PC-9 (cell line): ENCODE measurements at regions not wholly inside any gene's neighbourhood (a gene's known extent, or its start where the extent isn't known, plus 50 kb on each side); places are given as distances from the start of the nearest gene placed in this dataset.
"Not testable (repeated sequence)": the region's sequence is repeated elsewhere in the genome, so short reads cannot be mapped to it uniquely, and the experiment has no call there.

Experiments
- BruUV-seq: library from RNA; stranded (reverse); fragments of 400-500 nt; replicated peaks from 2 replicates; lab custom pipeline; 2021; lab: Mats Ljungman, UMichigan
- CTCF ChIA-PET: fragments of 300-600 bp; sonication (Branson Sonifier 250); formaldehyde crosslinking; loops from one replicate; lab custom pipeline; 2022; ENCODE audit warnings: antibody characterized with exemption; lab: Charles Lee
- POLR2A ChIA-PET: fragments of 300-600 bp; sonication (Branson Sonifier 250); formaldehyde crosslinking; loops from one replicate; lab custom pipeline; 2022; ENCODE audit warnings: antibody characterized with exemption; ENCODE audit not compliant: unreplicated experiment; lab: Charles Lee
- DNase-seq, 2 experiments: peaks; one replicate each; pipeline versions ENCODE4 v3.0.0 to v3.0.0-alpha.2; 2015 to 2022; ENCODE audit warnings: mixed read lengths in 1 of 2
- H2AFZ ChIP-seq: fragments of 200-600 bp; sonication (generic); 2 replicates; pipeline ENCODE4 v1.8.1; 2017; ENCODE audit warnings: antibody characterized with exemption
- H3F3A ChIP-seq: fragments of 200-600 bp; sonication (generic); 2 replicates; pipeline ENCODE4 v1.8.1; 2017; ENCODE audit warnings: antibody characterized with exemption, mild to moderate bottlenecking, low read depth; ENCODE audit not compliant: insufficient read depth
- H3K27ac ChIP-seq: fragments of 200-600 bp; sonication (generic); 2 replicates; pipeline ENCODE4 v1.6.1; 2016; ENCODE audit warnings: mixed run types
- H3K27me3 ChIP-seq: fragments of 200-600 bp; sonication (generic); 2 replicates; pipeline ENCODE4 v1.6.1; 2016; ENCODE audit warnings: low read depth, mixed run types; ENCODE audit not compliant: insufficient read depth
- H3K36me3 ChIP-seq: fragments of 200-600 bp; sonication (generic); 2 replicates; pipeline ENCODE4 v1.6.1; 2016; ENCODE audit warnings: low read depth, mixed run types
- H3K4me1 ChIP-seq: fragments of 200-600 bp; sonication (generic); replicated peaks from 2 replicates; pipeline ENCODE4 v1.6.1; 2016; ENCODE audit warnings: mixed run types; ENCODE audit not compliant: insufficient read depth
- H3K4me2 ChIP-seq: fragments of 200-600 bp; sonication (generic); 2 replicates; pipeline ENCODE4 v1.6.1; 2017; ENCODE audit warnings: mixed run types
- H3K4me3 ChIP-seq: fragments of 200-600 bp; sonication (generic); 2 replicates; pipeline ENCODE4 v1.6.1; 2016; ENCODE audit warnings: mixed run types
- H3K79me2 ChIP-seq: fragments of 200-600 bp; sonication (generic); 2 replicates; pipeline ENCODE4 v1.6.1; 2017; ENCODE audit warnings: low read depth, mixed run types
- H3K9me2 ChIP-seq: fragments of 200-600 bp; sonication (generic); 2 replicates; pipeline ENCODE4 v1.8.1; 2017; ENCODE audit warnings: mild to moderate bottlenecking; ENCODE audit not compliant: insufficient read depth
- H3K9me3 ChIP-seq: fragments of 200-600 bp; sonication (generic); 2 replicates; pipeline ENCODE4 v1.8.1; 2016; ENCODE audit warnings: low read depth; ENCODE audit not compliant: insufficient read depth
- H4K20me1 ChIP-seq: fragments of 200-600 bp; sonication (generic); 2 replicates; pipeline ENCODE4 v1.8.1; 2017; ENCODE audit not compliant: insufficient read depth
- CTCF ChIP-seq: fragments of 200-600 bp; sonication (generic); conservative IDR thresholded peaks from 2 replicates; pipeline ENCODE4 v1.6.1; 2017; ENCODE audit warnings: mixed run types, antibody characterized with exemption, mild to moderate bottlenecking, moderate library complexity
- EZH2 ChIP-seq: fragments of 200-600 bp; sonication (generic); IDR thresholded peaks from 2 replicates; pipeline ENCODE4 v1.8.0; 2017; ENCODE audit warnings: antibody characterized with exemption, low read depth
- intact Hi-C: fragments of 100-400 bp; cut with micrococcal nuclease; formaldehyde crosslinking; loops from one replicate; pipeline ENCODE4 v1.10.0; 2022; ENCODE audit not compliant: unreplicated experiment

GRCh38 chr5:57929271-57929670 lies 446.7 kb upstream of the ACTBL2 start:
- TF ChIP-seq EZH2 (no peak), CTCF (no peak)
- no peaks in the 10 kb centered on the region for H3K9me2 ChIP-seq
- no peak overlapping the region for H2AFZ ChIP-seq
- no peaks in the 10 kb centered on the region; the same call in 1 of the 2 replicates for H3K9me3 ChIP-seq
- BruUV-seq, result no TSS peak
- no peaks in the 10 kb centered on the region for H3K27me3 ChIP-seq
- no peaks in the 10 kb centered on the region for H3F3A ChIP-seq
- intact Hi-C loops, result no loop called here
- ChIA-PET POLR2A (no interaction called here), CTCF (no interaction called here)
- no peaks in the 10 kb centered on the region for H4K20me1 ChIP-seq
- no peak overlapping the region for H3K4me3 ChIP-seq
- H3K79me2 ChIP-seq, result no peaks in the 10 kb centered on the region
- H3K4me2 ChIP-seq, result no peak overlapping the region
- DNase-seq, result no peak
- H3K27ac ChIP-seq, result no peak overlapping the region
- H3K4me1 ChIP-seq, result no peaks in the 10 kb centered on the region
- H3K36me3 ChIP-seq, result no peaks in the 10 kb centered on the region

DNA sequence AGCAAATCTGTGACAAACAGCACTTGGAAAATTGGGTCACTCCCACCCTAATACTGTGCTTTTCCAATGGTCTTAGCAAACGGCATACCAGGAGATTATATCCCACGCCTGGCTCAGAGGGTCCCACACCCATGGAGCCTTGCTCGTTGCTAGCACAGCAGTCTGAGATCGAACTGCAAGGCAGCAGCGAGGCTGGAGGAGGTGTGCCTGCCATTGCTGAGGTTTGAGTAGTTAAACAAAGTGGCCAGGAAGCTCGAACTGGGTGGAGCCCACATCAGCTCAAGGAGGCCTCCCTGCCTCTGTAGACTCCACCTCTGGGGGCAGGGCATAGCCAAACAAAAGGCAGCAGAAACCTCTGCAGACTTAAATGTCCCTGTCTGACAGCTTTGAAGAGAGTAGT lies 440.5 kb upstream of the ACTBL2 start:
- DNase-seq, H3K4me3 ChIP-seq, POLR2A ChIA-PET, BruUV-seq, H3K36me3 ChIP-seq, H3K4me2 ChIP-seq, H3F3A ChIP-seq, CTCF ChIA-PET, H3K9me2 ChIP-seq, H3K79me2 ChIP-seq, H4K20me1 ChIP-seq, H3K9me3 ChIP-seq, H3K27me3 ChIP-seq, H2AFZ ChIP-seq, H3K4me1 ChIP-seq, intact Hi-C loops, H3K27ac ChIP-seq: not testable (repeated sequence)

DNA sequence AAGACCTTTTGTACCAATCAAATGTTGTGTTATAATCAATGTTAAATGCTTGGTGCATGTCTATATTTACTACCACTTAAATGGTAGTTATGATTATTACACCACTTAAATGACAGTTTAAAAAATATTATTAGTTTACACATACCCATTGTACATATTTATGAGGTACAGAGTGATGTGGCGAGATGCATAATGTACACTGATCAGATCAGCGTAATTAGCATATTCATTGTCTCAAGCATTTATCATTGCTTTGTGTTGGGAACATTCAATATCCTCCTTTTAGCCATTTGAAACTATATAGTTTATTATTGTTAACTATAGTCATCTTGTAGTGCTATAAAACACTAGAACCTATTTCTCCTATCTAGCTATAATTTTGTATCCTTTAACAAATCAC lies 434.4 kb upstream of the ACTBL2 start:
- no peak overlapping the region for H2AFZ ChIP-seq
- H3K27me3 ChIP-seq, result no peaks in the 10 kb centered on the region
- no peaks in the 10 kb centered on the region for H3K4me1 ChIP-seq
- POLR2A ChIA-PET, result no interaction called here
- no TSS peak for BruUV-seq
- no peaks in the 10 kb centered on the region for H3K9me3 ChIP-seq
- no peak overlapping the region for H3K4me3 ChIP-seq
- TF ChIP-seq EZH2 (no peak), CTCF (no peak)
- H4K20me1 ChIP-seq, result no peaks in the 10 kb centered on the region
- H3K79me2 ChIP-seq, result no peaks in the 10 kb centered on the region
- CTCF ChIA-PET, result no interaction called here
- no peaks in the 10 kb centered on the region for H3K36me3 ChIP-seq
- intact Hi-C loops, result no loop called here
- no peaks in the 10 kb centered on the region for H3F3A ChIP-seq
- DNase-seq, result no peak
- no peaks in the 10 kb centered on the region for H3K9me2 ChIP-seq
- H3K27ac ChIP-seq, result no peak overlapping the region
- no peak overlapping the region for H3K4me2 ChIP-seq

- no peak for DNase-seq
- H3K9me2 ChIP-seq, result no peaks in the 10 kb centered on the region
- ChIA-PET POLR2A (no interaction called here), CTCF (no interaction called here)
- no TSS peak for BruUV-seq
- H3K36me3 ChIP-seq, result no peaks in the 10 kb centered on the region
- no peaks in the 10 kb centered on the region for H3F3A ChIP-seq
- no peak overlapping the region for H3K4me2 ChIP-seq
- H3K9me3 ChIP-seq, result 0 out of 2 replicates have a peak, but pooled peaks cover 4% of the 10 kb centered on the region
- no peaks in the 10 kb centered on the region for H4K20me1 ChIP-seq
- no peaks in the 10 kb centered on the region for H3K27me3 ChIP-seq
- H3K27ac ChIP-seq, result no peak overlapping the region
- H3K4me1 ChIP-seq, result no peaks in the 10 kb centered on the region
- H3K4me3 ChIP-seq, result no peak overlapping the region
- H3K79me2 ChIP-seq, result no peaks in the 10 kb centered on the region
- intact Hi-C loops, result no loop called here
- no peak for TF ChIP-seq EZH2
- H2AFZ ChIP-seq, result no peak overlapping the region
Observed at GRCh38 chr5:57915536-57915935, 432.9 kb upstream of the ACTBL2 start.
